OCI-LY7 (cell line): ENCODE measurements at regions not wholly inside any gene's neighbourhood (a gene's known extent, or its start where the extent isn't known, plus 50 kb on each side); places are given as distances from the start of the nearest gene placed in this dataset.

Experiments
- BruUV-seq: library from RNA; stranded (reverse); fragments of 400-500 nt; replicated peaks from 2 replicates; lab custom pipeline; 2021; lab: Mats Ljungman, UMichigan
- CTCF ChIA-PET: fragments of 300-600 bp; sonication (Branson Sonifier 250); formaldehyde crosslinking; loops from one replicate; lab custom pipeline; 2022; ENCODE audit warnings: antibody characterized with exemption; ENCODE audit not compliant: unreplicated experiment; lab: Charles Lee
- POLR2A ChIA-PET: fragments of 300-600 bp; sonication (Branson Sonifier 250); formaldehyde crosslinking; loops from one replicate; lab custom pipeline; 2022; ENCODE audit warnings: antibody characterized with exemption; lab: Charles Lee
- DNase-seq: peaks from one replicate; pipeline ENCODE4 v3.0.0-alpha.2; 2015; ENCODE audit warnings: low spot score
- H2AFZ ChIP-seq: fragments of 200-600 bp; sonication (generic), shearing (Covaris generic); 2 replicates; pipeline ENCODE4 v1.6.1; 2014; ENCODE audit warnings: mild to moderate bottlenecking, antibody characterized with exemption, low read length, moderate library complexity
- H3K27ac ChIP-seq: fragments of 200-600 bp; sonication (generic); 2 replicates; pipeline ENCODE4 v1.5.1; 2014; ENCODE audit warnings: mixed run types, low read depth, mild to moderate bottlenecking, moderate library complexity, low read length, inconsistent platforms; ENCODE audit not compliant: poor library complexity, severe bottlenecking
- H3K36me3 ChIP-seq: fragments of 200-600 bp; sonication (generic); 2 replicates; pipeline ENCODE4 v1.6.1; 2014; ENCODE audit warnings: mild to moderate bottlenecking, antibody characterized with exemption, low read length, moderate library complexity, mixed read lengths; ENCODE audit not compliant: insufficient read depth
- H3K4me1 ChIP-seq: fragments of 200-600 bp; sonication (generic); 2 replicates; pipeline ENCODE4 v1.5.1; 2014; ENCODE audit warnings: mild to moderate bottlenecking, low read length; ENCODE audit not compliant: insufficient read depth, poor library complexity, severe bottlenecking
- H3K4me2 ChIP-seq: fragments of 200-600 bp; sonication (generic); 2 replicates; pipeline ENCODE4 v1.6.1; 2014; ENCODE audit warnings: mild to moderate bottlenecking, low read length
- H3K4me3 ChIP-seq: fragments of 200-600 bp; sonication (generic); 2 replicates; pipeline ENCODE4 v1.5.1; 2014; ENCODE audit warnings: mild to moderate bottlenecking, low read depth, low read length; ENCODE audit not compliant: poor library complexity, severe bottlenecking
- H3K79me2 ChIP-seq: fragments of 200-600 bp; sonication (generic); 2 replicates; pipeline ENCODE4 v1.6.1; 2016; ENCODE audit warnings: low read depth, mild to moderate bottlenecking, low read length, moderate library complexity, mixed read lengths; ENCODE audit not compliant: insufficient read depth
- H3K9me2 ChIP-seq: fragments of 200-600 bp; sonication (generic); 2 replicates; pipeline ENCODE4 v1.6.1; 2016; ENCODE audit warnings: mild to moderate bottlenecking, low read length, mixed read lengths; ENCODE audit not compliant: insufficient read depth
- H3K9me3 ChIP-seq: fragments of 200-600 bp; sonication (generic); 2 replicates; pipeline ENCODE4 v1.6.1; 2014; ENCODE audit warnings: mild to moderate bottlenecking, mixed run types, low read length, mixed read lengths
- H4K20me1 ChIP-seq: fragments of 200-600 bp; sonication (generic); 2 replicates; pipeline ENCODE4 v1.6.1; 2014; ENCODE audit warnings: mild to moderate bottlenecking, antibody characterized with exemption, low read length, moderate library complexity, mixed read lengths; ENCODE audit not compliant: insufficient read depth
- EZH2phosphoT487 ChIP-seq: fragments of 200-600 bp; sonication (generic); IDR thresholded peaks from 2 replicates; pipeline ENCODE4 v1.6.1; 2018; ENCODE audit warnings: low read depth, borderline replicate concordance, mild to moderate bottlenecking, mixed run types, antibody characterized with exemption, low read length, moderate library complexity, mixed read lengths
- intact Hi-C: fragments of 100-400 bp; cut with micrococcal nuclease; formaldehyde crosslinking; loops from one replicate; pipeline ENCODE4 v1.10.0; 2022; ENCODE audit not compliant: unreplicated experiment
- TF ChIP-seq, protein P1 (sequence below): fragments of 200-600 bp; sonication (generic); conservative IDR thresholded peaks from 2 replicates; pipeline ENCODE4 v1.5.1; 2014; ENCODE audit warnings: mild to moderate bottlenecking, antibody characterized with exemption, low read length, moderate library complexity, mixed read lengths

GRCh38 chr4:166535865-166536264 is 662.8 kb downstream of the TLL1 start:
- no peak for TF ChIP-seq EZH2phosphoT487
- TF ChIP-seq, protein P1, sequence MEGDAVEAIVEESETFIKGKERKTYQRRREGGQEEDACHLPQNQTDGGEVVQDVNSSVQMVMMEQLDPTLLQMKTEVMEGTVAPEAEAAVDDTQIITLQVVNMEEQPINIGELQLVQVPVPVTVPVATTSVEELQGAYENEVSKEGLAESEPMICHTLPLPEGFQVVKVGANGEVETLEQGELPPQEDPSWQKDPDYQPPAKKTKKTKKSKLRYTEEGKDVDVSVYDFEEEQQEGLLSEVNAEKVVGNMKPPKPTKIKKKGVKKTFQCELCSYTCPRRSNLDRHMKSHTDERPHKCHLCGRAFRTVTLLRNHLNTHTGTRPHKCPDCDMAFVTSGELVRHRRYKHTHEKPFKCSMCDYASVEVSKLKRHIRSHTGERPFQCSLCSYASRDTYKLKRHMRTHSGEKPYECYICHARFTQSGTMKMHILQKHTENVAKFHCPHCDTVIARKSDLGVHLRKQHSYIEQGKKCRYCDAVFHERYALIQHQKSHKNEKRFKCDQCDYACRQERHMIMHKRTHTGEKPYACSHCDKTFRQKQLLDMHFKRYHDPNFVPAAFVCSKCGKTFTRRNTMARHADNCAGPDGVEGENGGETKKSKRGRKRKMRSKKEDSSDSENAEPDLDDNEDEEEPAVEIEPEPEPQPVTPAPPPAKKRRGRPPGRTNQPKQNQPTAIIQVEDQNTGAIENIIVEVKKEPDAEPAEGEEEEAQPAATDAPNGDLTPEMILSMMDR, result no peak
- intact Hi-C loops, result no loop called here
- Histone ChIP-seq H3K9me2 (no peaks in the 10 kb centered on the region), H3K27ac (no peak overlapping the region), H3K4me3 (no peak overlapping the region), H3K9me3 (no peaks in the 10 kb centered on the region), H3K4me1 (no peaks in the 10 kb centered on the region), H2AFZ (no peak overlapping the region), H3K36me3 (no peaks in the 10 kb centered on the region), H4K20me1 (no peaks in the 10 kb centered on the region), H3K4me2 (no peak overlapping the region), H3K79me2 (no peaks in the 10 kb centered on the region)
- CTCF ChIA-PET, result no interaction called here
- POLR2A ChIA-PET, result no interaction called here
- no TSS peak for BruUV-seq
- no peak for DNase-seq

DNA sequence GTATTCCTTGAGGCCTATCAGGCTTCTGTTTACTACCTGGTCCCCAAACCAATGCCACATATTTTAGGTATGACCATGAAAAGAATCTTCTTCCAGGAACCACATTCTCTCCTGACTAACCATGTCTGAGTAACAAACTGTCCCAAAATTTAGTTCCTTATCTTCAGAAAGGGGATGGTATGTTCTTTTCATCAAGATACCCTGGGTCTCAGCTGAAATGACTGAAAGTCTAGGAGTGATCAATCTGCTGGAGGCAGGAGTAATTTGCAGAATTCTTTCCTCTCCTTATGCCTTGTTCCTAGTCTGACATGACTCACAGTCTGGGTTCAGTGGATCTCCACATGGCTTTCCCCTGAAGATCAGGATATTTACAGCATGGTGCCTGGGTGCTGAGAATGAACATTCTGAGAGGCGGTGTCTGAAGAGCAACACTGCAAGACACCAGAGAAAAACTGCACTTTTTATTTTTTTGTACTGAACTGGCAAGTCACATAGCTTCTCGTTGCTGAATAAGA is 665.5 kb downstream of the TLL1 start:
- H4K20me1 ChIP-seq, result no peaks in the 10 kb centered on the region
- no peak overlapping the region for H3K4me3 ChIP-seq
- no peaks in the 10 kb centered on the region for H3K9me2 ChIP-seq
- H3K9me3 ChIP-seq, result no peaks in the 10 kb centered on the region
- intact Hi-C loops, result no loop called here
- no peaks in the 10 kb centered on the region for H3K36me3 ChIP-seq
- BruUV-seq, result no TSS peak
- TF ChIP-seq, protein P1, result no peak
- TF ChIP-seq EZH2phosphoT487, result no peak
- POLR2A ChIA-PET, result interaction anchor here (1.5 kb wide), 1 partner anchor 22 kb away, joined by 3 read pairs; no protein-coding TSS in a partner anchor
- DNase-seq, result no peak
- no peak overlapping the region for H3K4me2 ChIP-seq
- CTCF ChIA-PET, result no interaction called here
- no peak overlapping the region for H3K27ac ChIP-seq
- no peaks in the 10 kb centered on the region for H3K79me2 ChIP-seq
- no peaks in the 10 kb centered on the region for H3K4me1 ChIP-seq
- no peak overlapping the region for H2AFZ ChIP-seq

DNA sequence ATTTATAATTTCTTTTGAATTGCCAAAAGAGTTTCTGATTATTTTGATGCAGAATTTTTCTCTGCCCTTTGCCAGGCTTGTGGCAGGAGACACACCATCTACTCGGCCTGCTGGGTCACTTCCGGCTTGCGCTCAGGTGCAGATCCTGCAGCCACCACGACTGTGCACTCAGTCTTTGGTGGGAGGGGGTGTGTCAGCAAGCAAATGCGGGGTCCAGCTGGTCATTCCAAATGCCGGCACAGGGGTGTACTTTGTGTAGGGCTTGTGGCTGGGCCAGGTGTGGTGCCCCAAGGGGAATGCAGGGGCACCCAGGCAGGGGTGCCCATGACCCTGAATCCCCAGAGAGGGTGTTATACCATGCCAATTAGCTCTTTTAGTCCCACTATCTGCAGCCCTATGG is 673.0 kb downstream of the TLL1 start:
- TF ChIP-seq, protein P1, result no peak
- Histone ChIP-seq H3K9me3 (no peaks in the 10 kb centered on the region), H3K4me3 (no peak overlapping the region), H4K20me1 (no peaks in the 10 kb centered on the region), H3K27ac (no peak overlapping the region), H3K9me2 (no peaks in the 10 kb centered on the region), H2AFZ (no peak overlapping the region), H3K79me2 (no peaks in the 10 kb centered on the region), H3K36me3 (no peaks in the 10 kb centered on the region), H3K4me1 (no peaks in the 10 kb centered on the region), H3K4me2 (no peak overlapping the region)
- DNase-seq, result no peak
- POLR2A ChIA-PET, result interaction anchor here (0.7 kb wide), 1 partner anchor 704 kb away, joined by 3 read pairs; no protein-coding TSS in a partner anchor
- no TSS peak for BruUV-seq
- CTCF ChIA-PET, result no interaction called here
- intact Hi-C loops, result no loop called here
